ENCODE measurements at regions not wholly inside any gene's neighbourhood (a gene's known extent, or its start where the extent isn't known, plus 50 kb on each side); places are given as distances from the start of the nearest gene placed in this dataset.

DNA sequence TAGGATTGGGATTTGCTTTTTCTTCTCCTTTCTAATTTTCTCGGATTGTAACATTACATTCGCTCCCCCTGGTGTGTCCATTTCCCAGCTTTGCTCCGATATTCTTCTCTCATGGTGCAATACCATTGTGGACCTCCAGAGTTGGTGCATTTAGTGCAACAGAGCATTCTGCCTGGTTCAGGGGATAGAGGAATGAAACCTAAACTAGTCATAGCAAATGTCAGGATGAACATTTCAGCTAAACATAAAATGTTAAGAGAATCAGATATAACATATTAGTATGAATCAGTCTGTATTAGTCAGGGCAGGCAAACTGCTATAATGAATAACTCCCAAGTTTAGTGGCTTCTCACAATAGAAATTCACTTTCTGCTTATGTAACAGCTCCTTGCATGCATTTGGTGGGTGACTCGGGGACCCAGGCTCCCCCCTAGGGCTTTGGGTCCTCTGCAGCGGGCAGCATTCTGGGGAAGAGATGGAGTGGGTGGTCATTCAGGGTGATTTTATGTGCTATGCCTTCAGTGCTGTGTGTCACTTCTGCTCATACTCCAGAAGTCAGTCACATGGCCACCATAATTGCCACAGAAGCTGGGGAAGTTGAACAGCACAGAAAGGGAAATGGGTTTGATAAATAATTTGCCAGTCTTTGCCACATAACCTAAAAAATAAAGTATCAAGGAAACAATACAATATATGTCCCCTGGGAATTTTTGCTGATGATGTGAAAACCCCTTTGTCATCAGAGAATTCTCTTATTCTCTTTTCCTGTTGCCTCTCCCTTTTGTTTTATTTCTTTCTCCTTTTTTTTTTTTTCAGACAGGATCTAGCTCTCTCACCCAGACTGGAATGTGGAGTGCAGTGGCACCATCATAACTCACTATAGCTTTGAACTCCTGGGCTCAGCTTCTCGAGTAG, 111.0 kb downstream of the HSPH1 start:
- no peak for TF ChIP-seq CTCF (IDR thresholded peaks at IDR 0.05)
- no peak for TF ChIP-seq POLR2A (IDR thresholded peaks at IDR 0.05)
